Hepatocyte (in vitro differentiated cells): ENCODE measurements at regions not wholly inside any gene's neighbourhood (a gene's known extent, or its start where the extent isn't known, plus 50 kb on each side); places are given as distances from the start of the nearest gene placed in this dataset.

Source experiments
- EZH2phosphoT487 ChIP-seq: fragments of 200-600 bp; sonication (generic); IDR thresholded peaks from one replicate; pipeline ENCODE4 v1.6.1; 2018; ENCODE audit warnings: antibody characterized with exemption, mild to moderate bottlenecking, low read depth, moderate library complexity; ENCODE audit not compliant: unreplicated experiment, severe bottlenecking
- TF ChIP-seq, protein P1 (sequence below): fragments of 200-600 bp; sonication (generic); IDR thresholded peaks from 2 replicates; pipeline ENCODE4 v1.5.1; 2016; ENCODE audit warnings: antibody characterized with exemption, mild to moderate bottlenecking; ENCODE audit not compliant: poor library complexity

DNA sequence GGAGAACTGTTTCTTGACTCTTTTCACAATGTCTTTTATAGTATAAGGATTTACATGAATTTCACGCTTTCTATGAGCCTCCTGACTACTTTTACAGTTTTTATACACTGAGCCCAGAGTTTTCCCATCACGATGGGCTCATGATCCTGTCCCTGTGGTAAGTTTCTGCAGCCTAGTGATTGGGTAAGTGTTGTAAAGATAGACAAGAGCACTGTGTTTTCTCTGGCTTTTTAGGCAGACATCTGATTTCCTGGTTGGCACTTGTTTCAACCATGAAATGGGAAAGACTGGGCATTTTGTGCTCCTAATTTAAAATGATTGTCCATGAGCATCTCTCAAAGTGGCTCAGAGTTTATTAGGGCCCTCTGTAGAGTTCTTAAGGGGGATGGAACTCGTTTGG lies 299.0 kb downstream of the FAT3 start:
- TF ChIP-seq EZH2phosphoT487: no peak
- TF ChIP-seq, protein P1, sequence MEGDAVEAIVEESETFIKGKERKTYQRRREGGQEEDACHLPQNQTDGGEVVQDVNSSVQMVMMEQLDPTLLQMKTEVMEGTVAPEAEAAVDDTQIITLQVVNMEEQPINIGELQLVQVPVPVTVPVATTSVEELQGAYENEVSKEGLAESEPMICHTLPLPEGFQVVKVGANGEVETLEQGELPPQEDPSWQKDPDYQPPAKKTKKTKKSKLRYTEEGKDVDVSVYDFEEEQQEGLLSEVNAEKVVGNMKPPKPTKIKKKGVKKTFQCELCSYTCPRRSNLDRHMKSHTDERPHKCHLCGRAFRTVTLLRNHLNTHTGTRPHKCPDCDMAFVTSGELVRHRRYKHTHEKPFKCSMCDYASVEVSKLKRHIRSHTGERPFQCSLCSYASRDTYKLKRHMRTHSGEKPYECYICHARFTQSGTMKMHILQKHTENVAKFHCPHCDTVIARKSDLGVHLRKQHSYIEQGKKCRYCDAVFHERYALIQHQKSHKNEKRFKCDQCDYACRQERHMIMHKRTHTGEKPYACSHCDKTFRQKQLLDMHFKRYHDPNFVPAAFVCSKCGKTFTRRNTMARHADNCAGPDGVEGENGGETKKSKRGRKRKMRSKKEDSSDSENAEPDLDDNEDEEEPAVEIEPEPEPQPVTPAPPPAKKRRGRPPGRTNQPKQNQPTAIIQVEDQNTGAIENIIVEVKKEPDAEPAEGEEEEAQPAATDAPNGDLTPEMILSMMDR: no peak
